Prostate gland (tissue), 2 donors: ENCODE measurements at regions not wholly inside any gene's neighbourhood (a gene's known extent, or its start where the extent isn't known, plus 50 kb on each side); places are given as distances from the start of the nearest gene placed in this dataset.

Experiments
- CTCF ChIP-seq, 4 experiments: fragments of 200-600 bp in 2 of 4; fragments of 450-650 bp in 2 of 4; sonication (generic) in 2 of 4; IDR thresholded peaks; 1 replicate in 3 of 4; 2 replicates in 1 of 4; pipeline ENCODE4 v1.5.1; 2016 to 2019; ENCODE audit warnings: antibody characterized with exemption in 4 of 4, mild to moderate bottlenecking in 2 of 4, moderate library complexity in 2 of 4
- POLR2A ChIP-seq: fragments of 450-650 bp; IDR thresholded peaks from one replicate; pipeline ENCODE4 v1.6.1; 2016; ENCODE audit warnings: antibody characterized with exemption, mild to moderate bottlenecking
- POLR2AphosphoS5 ChIP-seq: sonication (generic); formaldehyde crosslinking; IDR thresholded peaks from one replicate; pipeline ENCODE4 v1.6.1; 2017; ENCODE audit warnings: antibody characterized with exemption

DNA sequence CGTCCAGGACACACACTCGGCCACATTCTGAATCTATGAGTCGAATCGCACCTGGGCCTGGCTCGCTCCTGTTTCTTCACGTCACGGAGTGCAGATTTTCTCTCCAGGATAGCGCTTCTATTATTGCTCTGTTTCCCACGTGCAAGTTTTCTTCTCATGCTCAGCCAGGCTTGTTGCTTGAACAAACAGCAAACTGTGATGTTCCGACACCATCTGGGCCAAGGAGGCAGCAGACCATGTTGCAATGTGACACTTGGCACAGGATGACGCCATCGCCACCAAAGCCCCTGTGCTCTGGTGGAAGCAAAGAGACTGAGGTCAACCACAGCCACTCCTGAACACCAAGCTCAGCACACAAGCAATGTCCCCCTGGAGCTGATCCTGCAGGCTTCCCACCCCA is 507.1 kb upstream of the ADARB2 start:
- no peak for TF ChIP-seq CTCF (IDR thresholded peaks at IDR 0.05)
- TF ChIP-seq POLR2AphosphoS5, result no peak
- TF ChIP-seq POLR2A, result no peak
